HepG2 (cell line): ENCODE measurements at regions not wholly inside any gene's neighbourhood (a gene's known extent, or its start where the extent isn't known, plus 50 kb on each side); places are given as distances from the start of the nearest gene placed in this dataset.

ENCODE experiments used
- ATAC-seq: fragments of 200-7000 bp; cut with Tn5 transposase; 3 replicates; pipeline ENCODE4 v1.9.1; 2020; ENCODE audit warnings: mild to moderate bottlenecking, moderate library complexity
- BruUV-seq: library from RNA; stranded (reverse); fragments of 400-500 nt; replicated peaks from 2 replicates; lab custom pipeline; 2021; lab: Mats Ljungman, UMichigan
- CTCF ChIA-PET: fragments of 300-600 bp; formaldehyde crosslinking; extraction: SDS; loops from one replicate; lab custom pipeline; 2021; ENCODE audit warnings: low total read pairs, inconsistent platforms, low intra/inter-chr PET ratio; lab: Yijun Ruan, JAX
- POLR2A ChIA-PET: fragments of 350-600 bp; sonication (Branson Sonifier 250); formaldehyde crosslinking; loops from one replicate; lab custom pipeline; 2020; ENCODE audit warnings: antibody characterized with exemption, inconsistent platforms; lab: Yijun Ruan, JAX
- DNase-seq: peaks from one replicate; pipeline ENCODE4 v3.0.0-alpha.2; 2015; ENCODE audit warnings: low spot score
- FAIRE-seq: peaks from 3 replicates; lab custom pipeline; 2011; peaks lifted over from hg19 to GRCh38; lab: Jason Lieb, UNC
- H2AFZ ChIP-seq: one replicate; pipeline ENCODE4 v1.6.1; 2011; ENCODE audit warnings: low read length, inconsistent platforms
- H3K27ac ChIP-seq: fragments of 300-600 bp; 3 replicates; pipeline ENCODE4 v1.8.0; 2011; ENCODE audit warnings: mixed run types, mild to moderate bottlenecking, mixed read lengths, low read length, inconsistent platforms; ENCODE audit not compliant: insufficient read depth; ENCODE audit errors: extremely low read length
- H3K27me3 ChIP-seq, 2 experiments: fragments of 200-600 bp in 1 of 2; 2 replicates in 1 of 2; 3 replicates in 1 of 2; pipeline versions ENCODE4 v1.6.0 to v1.8.0; 2011; ENCODE audit warnings: low read length in 2 of 2, mild to moderate bottlenecking in 2 of 2, moderate library complexity in 2 of 2, inconsistent platforms in 1 of 2; ENCODE audit not compliant: insufficient read depth in 2 of 2, control insufficient read depth in 1 of 2
- H3K36me3 ChIP-seq, 2 experiments: fragments of 200-600 bp in 1 of 2; replicated peaks in 1 of 2; 2 replicates in 1 of 2; 3 replicates in 1 of 2; pipeline versions ENCODE4 v1.5.1 to v1.8.0; 2011; ENCODE audit warnings: low read length in 2 of 2, inconsistent platforms in 1 of 2; ENCODE audit not compliant: insufficient read depth in 2 of 2, control insufficient read depth in 1 of 2
- H3K4me1 ChIP-seq: 2 replicates; pipeline ENCODE4 v1.5.1; 2012; ENCODE audit warnings: low read length, inconsistent platforms; ENCODE audit not compliant: insufficient read depth
- H3K4me2 ChIP-seq: 2 replicates; pipeline ENCODE4 v1.6.0; 2011; ENCODE audit warnings: low read depth, low read length, inconsistent platforms
- H3K4me3 ChIP-seq, 3 experiments: fragments of 200-600 bp in 1 of 3; sonication (generic), shearing (Covaris generic) in 1 of 3; replicated peaks in 1 of 3; 2 replicates each; pipeline ENCODE4 v1.5.1; 2011 to 2016; ENCODE audit warnings: low read length in 3 of 3, inconsistent platforms in 2 of 3, low read depth in 2 of 3, mild to moderate bottlenecking in 2 of 3, control low read depth in 1 of 3, mixed read lengths in 1 of 3; ENCODE audit not compliant: insufficient read depth in 1 of 3
- H3K79me2 ChIP-seq: one replicate; pipeline ENCODE4 v1.6.1; 2011; ENCODE audit warnings: low read length, inconsistent platforms; ENCODE audit not compliant: insufficient read depth
- H3K9ac ChIP-seq: 2 replicates; pipeline ENCODE4 v1.6.0; 2011; ENCODE audit warnings: mild to moderate bottlenecking, low read depth, low read length, inconsistent platforms; ENCODE audit not compliant: insufficient read depth
- H3K9me3 ChIP-seq: 2 replicates; pipeline ENCODE4 v1.5.1; 2012; ENCODE audit warnings: mild to moderate bottlenecking, low read length
- H4K20me1 ChIP-seq: 2 replicates; pipeline ENCODE4 v1.6.0; 2011; ENCODE audit warnings: inconsistent platforms, mild to moderate bottlenecking, low read length, moderate library complexity; ENCODE audit not compliant: insufficient read depth
- HIVEP1 ChIP-seq: sonication (generic); formaldehyde crosslinking; IDR thresholded peaks from 2 replicates; pipeline ENCODE4 v1.4.0; 2020; ENCODE audit warnings: mild to moderate bottlenecking, missing genetic modification reagents
- MIXL1 ChIP-seq: IDR thresholded peaks from 2 replicates; pipeline ENCODE4 v1.6.1; 2016
- RNF2 ChIP-seq: fragments of 450-650 bp; conservative IDR thresholded peaks from 2 replicates; pipeline ENCODE4 v1.6.1; 2016; ENCODE audit warnings: low read depth
- TSC22D2 ChIP-seq: sonication (generic); formaldehyde crosslinking; IDR thresholded peaks from 2 replicates; pipeline ENCODE4 v1.5.1; 2020; ENCODE audit warnings: missing genetic modification reagents, mild to moderate bottlenecking, borderline replicate concordance
- ZFP82 ChIP-seq: sonication (generic); formaldehyde crosslinking; IDR thresholded peaks from 2 replicates; pipeline ENCODE4 v1.5.1; 2020; ENCODE audit warnings: mild to moderate bottlenecking, missing genetic modification reagents, borderline replicate concordance
- ZNF30 ChIP-seq: sonication (generic); formaldehyde crosslinking; IDR thresholded peaks from 2 replicates; pipeline ENCODE4 v1.5.0; 2020; ENCODE audit warnings: mild to moderate bottlenecking, missing genetic modification reagents
- ZNF414 ChIP-seq: sonication (generic); formaldehyde crosslinking; IDR thresholded peaks from 2 replicates; pipeline ENCODE4 v1.5.0; 2020; ENCODE audit warnings: missing genetic modification reagents
- ZNF652 ChIP-seq: IDR thresholded peaks from 2 replicates; pipeline ENCODE4 v1.6.1; 2016; ENCODE audit warnings: low read depth, borderline replicate concordance
- ZNF703 ChIP-seq: sonication (generic); formaldehyde crosslinking; IDR thresholded peaks from 2 replicates; pipeline ENCODE4 v1.5.1; 2020; ENCODE audit warnings: missing genetic modification reagents, mild to moderate bottlenecking, moderate library complexity, borderline replicate concordance
- ZNF709 ChIP-seq: sonication (generic); formaldehyde crosslinking; IDR thresholded peaks from 2 replicates; pipeline ENCODE4 v1.5.0; 2020; ENCODE audit warnings: mild to moderate bottlenecking, missing genetic modification reagents
- WGBS: methylation state at CpG from one replicate; pipeline ENCODE4 v1.1.6; 2017; ENCODE audit warnings: low lambda C conversion rate; 5-methylcytosine and 5-hydroxymethylcytosine counted together
- in situ Hi-C: cut with HindIII; loops from 2 replicates; pipeline ENCODE4 v1.10.0; 2017; ENCODE audit warnings: low pct_unique_long_range_greater_than_20kb; ENCODE audit not compliant: extremely low pct_ligation_motif_present
- intact Hi-C: fragments of 100-400 bp; cut with micrococcal nuclease; formaldehyde crosslinking; loops from one replicate; pipeline ENCODE4 v1.10.0; 2022; ENCODE audit not compliant: unreplicated experiment
- TF ChIP-seq, protein P1 (sequence below), 2 experiments: IDR thresholded peaks; 2 replicates each; pipeline ENCODE4 v1.6.1; 2011 to 2012; ENCODE audit warnings: low read length in 2 of 2, borderline replicate concordance in 1 of 2, low read depth in 1 of 2, mild to moderate bottlenecking in 1 of 2, moderate library complexity in 1 of 2
- TF ChIP-seq, protein P2 (sequence below): sonication (generic); formaldehyde crosslinking; IDR thresholded peaks from 2 replicates; pipeline ENCODE4 v1.4.0; 2020; ENCODE audit warnings: missing genetic modification reagents, borderline replicate concordance

DNA sequence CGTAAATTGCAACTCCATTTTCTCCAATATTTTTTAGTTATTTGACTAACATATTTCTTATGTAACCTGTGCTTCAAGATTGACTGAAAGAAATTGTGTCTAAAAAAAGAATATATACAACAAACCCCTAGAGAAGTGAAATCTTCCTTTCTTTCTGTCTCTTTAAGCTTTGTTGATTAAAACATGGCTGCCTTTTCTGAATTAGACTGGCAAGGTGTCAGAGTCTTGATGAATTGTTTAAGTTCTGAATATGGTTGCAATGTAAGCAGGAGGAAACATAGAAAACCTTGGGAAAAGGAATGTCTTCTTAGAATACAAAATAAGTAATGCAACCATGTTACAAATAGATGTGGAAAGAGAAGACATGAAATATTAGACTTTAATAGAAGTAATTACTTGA, 209.8 kb upstream of the CTNND2 start:
- in situ Hi-C loops (no loop called here), intact Hi-C loops (no loop called here)
- Histone ChIP-seq H3K4me2 (no peak overlapping the region), H4K20me1 (no peaks in the 10 kb centered on the region), H3K27me3 (no peaks in the 10 kb centered on the region), H3K9ac (no peak overlapping the region), H3K27ac (no peak overlapping the region), H3K4me3 (no peak overlapping the region), H3K36me3 (no peaks in the 10 kb centered on the region), H3K79me2 (no peaks in the 10 kb centered on the region), H2AFZ (no peak overlapping the region), H3K9me3 (peaks cover 79% of the 10 kb centered on the region), H3K4me1 (no peaks in the 10 kb centered on the region)
- TF ChIP-seq MIXL1: no peak
- no peak for TF ChIP-seq ZNF30
- TF ChIP-seq, protein P1, sequence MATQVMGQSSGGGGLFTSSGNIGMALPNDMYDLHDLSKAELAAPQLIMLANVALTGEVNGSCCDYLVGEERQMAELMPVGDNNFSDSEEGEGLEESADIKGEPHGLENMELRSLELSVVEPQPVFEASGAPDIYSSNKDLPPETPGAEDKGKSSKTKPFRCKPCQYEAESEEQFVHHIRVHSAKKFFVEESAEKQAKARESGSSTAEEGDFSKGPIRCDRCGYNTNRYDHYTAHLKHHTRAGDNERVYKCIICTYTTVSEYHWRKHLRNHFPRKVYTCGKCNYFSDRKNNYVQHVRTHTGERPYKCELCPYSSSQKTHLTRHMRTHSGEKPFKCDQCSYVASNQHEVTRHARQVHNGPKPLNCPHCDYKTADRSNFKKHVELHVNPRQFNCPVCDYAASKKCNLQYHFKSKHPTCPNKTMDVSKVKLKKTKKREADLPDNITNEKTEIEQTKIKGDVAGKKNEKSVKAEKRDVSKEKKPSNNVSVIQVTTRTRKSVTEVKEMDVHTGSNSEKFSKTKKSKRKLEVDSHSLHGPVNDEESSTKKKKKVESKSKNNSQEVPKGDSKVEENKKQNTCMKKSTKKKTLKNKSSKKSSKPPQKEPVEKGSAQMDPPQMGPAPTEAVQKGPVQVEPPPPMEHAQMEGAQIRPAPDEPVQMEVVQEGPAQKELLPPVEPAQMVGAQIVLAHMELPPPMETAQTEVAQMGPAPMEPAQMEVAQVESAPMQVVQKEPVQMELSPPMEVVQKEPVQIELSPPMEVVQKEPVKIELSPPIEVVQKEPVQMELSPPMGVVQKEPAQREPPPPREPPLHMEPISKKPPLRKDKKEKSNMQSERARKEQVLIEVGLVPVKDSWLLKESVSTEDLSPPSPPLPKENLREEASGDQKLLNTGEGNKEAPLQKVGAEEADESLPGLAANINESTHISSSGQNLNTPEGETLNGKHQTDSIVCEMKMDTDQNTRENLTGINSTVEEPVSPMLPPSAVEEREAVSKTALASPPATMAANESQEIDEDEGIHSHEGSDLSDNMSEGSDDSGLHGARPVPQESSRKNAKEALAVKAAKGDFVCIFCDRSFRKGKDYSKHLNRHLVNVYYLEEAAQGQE (IDR thresholded peaks at IDR 0.05; ENCODE audit: borderline replicate concordance in 1 of 2, low read depth in 1 of 2, low read length in 2 of 2): no peak
- no peak for TF ChIP-seq RNF2
- TF ChIP-seq HIVEP1 (CRISPR knock-in tag): no peak
- TF ChIP-seq ZFP82 (CRISPR knock-in tag): no peak
- no peak for TF ChIP-seq TSC22D2 (CRISPR knock-in tag)
- TF ChIP-seq ZNF414 (CRISPR knock-in tag): no peak
- no peak for TF ChIP-seq ZNF703 (CRISPR knock-in tag)
- TF ChIP-seq ZNF709 (CRISPR knock-in tag): no peak
- TF ChIP-seq ZNF652 (CRISPR knock-in tag): no peak
- TF ChIP-seq, protein P2, sequence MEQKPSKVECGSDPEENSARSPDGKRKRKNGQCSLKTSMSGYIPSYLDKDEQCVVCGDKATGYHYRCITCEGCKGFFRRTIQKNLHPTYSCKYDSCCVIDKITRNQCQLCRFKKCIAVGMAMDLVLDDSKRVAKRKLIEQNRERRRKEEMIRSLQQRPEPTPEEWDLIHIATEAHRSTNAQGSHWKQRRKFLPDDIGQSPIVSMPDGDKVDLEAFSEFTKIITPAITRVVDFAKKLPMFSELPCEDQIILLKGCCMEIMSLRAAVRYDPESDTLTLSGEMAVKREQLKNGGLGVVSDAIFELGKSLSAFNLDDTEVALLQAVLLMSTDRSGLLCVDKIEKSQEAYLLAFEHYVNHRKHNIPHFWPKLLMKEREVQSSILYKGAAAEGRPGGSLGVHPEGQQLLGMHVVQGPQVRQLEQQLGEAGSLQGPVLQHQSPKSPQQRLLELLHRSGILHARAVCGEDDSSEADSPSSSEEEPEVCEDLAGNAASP (CRISPR knock-in tag): no peak
- ChIA-PET POLR2A (no interaction called here), CTCF (no interaction called here)
- BruUV-seq: no TSS peak
- DNase-seq (no peak), FAIRE-seq (no peak), ATAC-seq (no peak)
- 74% methylated on average over 1 of the region's 1 CpG for WGBS
